K562 (cell line): ENCODE measurements at regions not wholly inside any gene's neighbourhood (a gene's known extent, or its start where the extent isn't known, plus 50 kb on each side); places are given as distances from the start of the nearest gene placed in this dataset.

Source experiments
- ATAC-seq: fragments of 200-7000 bp; cut with Tn5 transposase; 3 replicates; pipeline ENCODE4 v1.9.1; 2020; ENCODE audit warnings: moderate library complexity
- BruUV-seq: library from RNA; stranded (reverse); fragments of 400-500 nt; replicated peaks from 2 replicates; lab custom pipeline; 2021; lab: Mats Ljungman, UMichigan
- CTCF ChIA-PET: fragments of 300-600 bp; formaldehyde crosslinking; extraction: SDS; loops from one replicate; lab custom pipeline; 2021; ENCODE audit warnings: low intra/inter-chr PET ratio; lab: Yijun Ruan, JAX
- POLR2A ChIA-PET: fragments of 300-600, 350-650 bp; sonication (Branson Sonifier 250); formaldehyde crosslinking; extraction: SDS; loops from one replicate; lab custom pipeline; 2021; ENCODE audit warnings: antibody characterized with exemption, inconsistent platforms; lab: Yijun Ruan, JAX
- DNase-seq, 4 experiments: peaks; one replicate each; pipeline versions ENCODE4 v3.0.0 to v3.0.0-alpha.2; 2011 to 2018; ENCODE audit warnings: low spot score in 3 of 4, mixed read lengths in 3 of 4; ENCODE audit errors: extremely low read depth in 1 of 4
- FAIRE-seq: peaks from 2 replicates; lab custom pipeline; 2011; peaks lifted over from hg19 to GRCh38; lab: Jason Lieb, UNC
- H2AFZ ChIP-seq: 2 replicates; pipeline ENCODE4 v1.6.0; 2011; ENCODE audit warnings: low read depth, low read length, control low read depth, inconsistent platforms
- H3K27ac ChIP-seq: fragments of 200-600 bp; 3 replicates; pipeline ENCODE4 v1.8.0; 2011; ENCODE audit warnings: low read depth, mild to moderate bottlenecking, control low read depth, inconsistent platforms, low read length, moderate library complexity, mixed read lengths; ENCODE audit errors: extremely low read depth
- H3K27me3 ChIP-seq, 2 experiments: fragments of 300-600 bp in 1 of 2; 2 replicates in 1 of 2; 3 replicates in 1 of 2; pipeline versions ENCODE4 v1.6.0 to v1.8.0; 2011; ENCODE audit warnings: inconsistent platforms in 2 of 2, low read length in 2 of 2, mild to moderate bottlenecking in 1 of 2, mixed read lengths in 1 of 2, moderate library complexity in 1 of 2; ENCODE audit not compliant: control insufficient read depth in 2 of 2, insufficient read depth in 2 of 2
- H3K36me3 ChIP-seq: fragments of 300-600 bp; 3 replicates; pipeline ENCODE4 v1.8.0; 2011; ENCODE audit warnings: mild to moderate bottlenecking, low read length, inconsistent platforms; ENCODE audit not compliant: control insufficient read depth, insufficient read depth
- H3K4me1 ChIP-seq, 2 experiments: fragments of 200-600 bp in 1 of 2; replicated peaks in 1 of 2; 2 replicates in 1 of 2; 3 replicates in 1 of 2; pipeline versions ENCODE4 v1.5.1 to v1.8.0; 2011; ENCODE audit warnings: inconsistent platforms in 2 of 2, low read length in 2 of 2, mild to moderate bottlenecking in 1 of 2, mixed read lengths in 1 of 2, moderate library complexity in 1 of 2; ENCODE audit not compliant: control insufficient read depth in 2 of 2, insufficient read depth in 2 of 2
- H3K4me2 ChIP-seq: 2 replicates; pipeline ENCODE4 v1.6.1; 2011; ENCODE audit warnings: low read length, control low read depth, inconsistent platforms, mixed read lengths; ENCODE audit not compliant: insufficient read depth
- H3K4me3 ChIP-seq: fragments of 200-600 bp; sonication (generic), shearing (Covaris generic); 2 replicates; pipeline ENCODE4 v1.5.1; 2016; ENCODE audit warnings: control low read depth, inconsistent platforms
- H3K79me2 ChIP-seq: fragments of 200-600 bp; 3 replicates; pipeline ENCODE4 v1.8.0; 2011; ENCODE audit warnings: low read length, inconsistent platforms; ENCODE audit not compliant: control insufficient read depth, insufficient read depth
- H3K9ac ChIP-seq, 2 experiments: 2 replicates each; pipeline versions ENCODE4 v1.6.0 to v1.6.1; 2011; ENCODE audit warnings: low read depth in 2 of 2, low read length in 2 of 2, control low read depth in 1 of 2, inconsistent platforms in 1 of 2, mild to moderate bottlenecking in 1 of 2, mixed read lengths in 1 of 2; ENCODE audit not compliant: insufficient read depth in 1 of 2
- H3K9me1 ChIP-seq: one replicate; pipeline ENCODE4 v1.6.0; 2011; ENCODE audit warnings: inconsistent platforms, mild to moderate bottlenecking, low read length, moderate library complexity; ENCODE audit not compliant: control insufficient read depth, insufficient read depth
- H3K9me3 ChIP-seq: replicated peaks from 2 replicates; pipeline ENCODE4 v1.5.1; 2011; ENCODE audit warnings: low read depth, low read length, inconsistent platforms; ENCODE audit not compliant: control insufficient read depth, insufficient read depth
- H4K20me1 ChIP-seq: replicated peaks from 2 replicates; pipeline ENCODE4 v1.6.1; 2011; ENCODE audit warnings: low read length, inconsistent platforms, mixed read lengths; ENCODE audit not compliant: control insufficient read depth, insufficient read depth
- BCOR ChIP-seq: fragments of 450-650 bp; IDR thresholded peaks from 2 replicates; pipeline ENCODE4 v1.6.1; 2016
- FOXA3 ChIP-seq, 2 experiments: fragments of 450-650 bp in 1 of 2; sonication (generic) in 1 of 2; formaldehyde crosslinking; IDR thresholded peaks in 1 of 2; conservative IDR thresholded peaks in 1 of 2; 2 replicates each; pipeline versions ENCODE4 v1.4.0 to v1.8.0; 2020 to 2022; ENCODE audit warnings: mild to moderate bottlenecking in 2 of 2, missing genetic modification reagents in 1 of 2
- GTF2E2 ChIP-seq: fragments of 200-800 bp; sonication (Bioruptor generic); IDR thresholded peaks from 2 replicates; pipeline ENCODE4 v1.6.1; 2016; ENCODE audit warnings: missing genetic modification characterization, missing compliant biosample characterization
- KLF1 ChIP-seq: fragments of 450-650 bp; IDR thresholded peaks from 2 replicates; pipeline ENCODE4 v1.6.1; 2016; ENCODE audit warnings: missing genetic modification characterization, missing compliant biosample characterization
- RBFOX2 ChIP-seq: fragments of 200-400 bp; formaldehyde crosslinking; IDR thresholded peaks from 2 replicates; pipeline ENCODE4 v1.6.1; 2017; ENCODE audit warnings: low read depth, mild to moderate bottlenecking, low read length, moderate library complexity
- ZNF408 ChIP-seq: fragments of 250-450 bp; sonication (Bioruptor Pico); IDR thresholded peaks from 2 replicates; pipeline ENCODE4 v1.4.0; 2020; ENCODE audit warnings: low read depth, mild to moderate bottlenecking, moderate library complexity
- ZNF639 ChIP-seq, 2 experiments: fragments of 200-800 bp in 1 of 2; sonication (Bioruptor generic) in 1 of 2; sonication (generic) in 1 of 2; formaldehyde crosslinking in 1 of 2; IDR thresholded peaks in 1 of 2; conservative IDR thresholded peaks in 1 of 2; 2 replicates each; pipeline versions ENCODE4 v1.5.0 to v1.6.1; 2016 to 2020; ENCODE audit warnings: missing compliant biosample characterization in 1 of 2, missing genetic modification characterization in 1 of 2, missing genetic modification reagents in 1 of 2
- WGBS: fragments of 100-300 bp; shearing (Covaris generic); methylation state at CpG from one replicate; pipeline ENCODE4 v1.1.6; 2016; ENCODE audit warnings: low coverage, mixed read lengths; ENCODE audit not compliant: insufficient coverage; ENCODE audit errors: missing lambda C conversion rate; 5-methylcytosine and 5-hydroxymethylcytosine counted together
- in situ Hi-C: fragments of 300-500 bp; cut with MboI; formaldehyde crosslinking; loops from 4 replicates; pipeline ENCODE4 v1.15.0; 2018; ENCODE audit warnings: inconsistent platforms, mixed read lengths
- intact Hi-C: fragments of 100-400 bp; cut with micrococcal nuclease; formaldehyde crosslinking; loops from 2 replicates; pipeline ENCODE4 v1.14.2; 2022
- TF ChIP-seq, protein P1 (sequence below): fragments of 250-450 bp; sonication (Bioruptor Pico); IDR thresholded peaks from 2 replicates; pipeline ENCODE4 v1.8.0; 2022; ENCODE audit warnings: moderate library complexity, mild to moderate bottlenecking, inconsistent platforms
- TF ChIP-seq, protein P2 (sequence below): fragments of 250-450 bp; sonication (Bioruptor Pico); IDR thresholded peaks from 2 replicates; pipeline ENCODE4 v1.8.0; 2021; ENCODE audit warnings: moderate library complexity, mild to moderate bottlenecking, inconsistent platforms
- TF ChIP-seq, protein P3 (sequence below): fragments of 250-450 bp; sonication (Bioruptor Pico); IDR thresholded peaks from 2 replicates; pipeline ENCODE4 v1.8.0; 2021; ENCODE audit warnings: borderline replicate concordance, mild to moderate bottlenecking, moderate library complexity; ENCODE audit not compliant: poor library complexity, severe bottlenecking
- TF ChIP-seq, protein P4 (sequence below), 2 experiments: fragments of 450-650 bp; IDR thresholded peaks; 2 replicates each; pipeline ENCODE4 v1.6.1; 2016
- TF ChIP-seq, protein P5 (sequence below): fragments of 250-450 bp; sonication (Bioruptor Pico); IDR thresholded peaks from 2 replicates; pipeline ENCODE4 v1.4.0; 2020; ENCODE audit warnings: mild to moderate bottlenecking, moderate library complexity, borderline replicate concordance

- no TSS peak for BruUV-seq
- H3K9me3 ChIP-seq: no peaks in the 10 kb centered on the region
- ATAC-seq: no peak
- H4K20me1 ChIP-seq: no peaks in the 10 kb centered on the region
- H3K9ac ChIP-seq: no peak overlapping the region
- H3K9me1 ChIP-seq: no peaks in the 10 kb centered on the region
- no peaks in the 10 kb centered on the region for H3K27me3 ChIP-seq
- peaks cover 0 to 6% of the 10 kb centered on the region in 2 experiments; a peak in 1 of 5 replicates for H3K4me1 ChIP-seq
- in situ Hi-C loops: no loop called here
- H3K79me2 ChIP-seq: no peaks in the 10 kb centered on the region
- no peaks in the 10 kb centered on the region for H3K36me3 ChIP-seq
- no peak overlapping the region for H2AFZ ChIP-seq
- FAIRE-seq: no peak
- POLR2A ChIA-PET: no interaction called here
- DNase-seq: no peak
- H3K4me2 ChIP-seq: no peak overlapping the region
- CTCF ChIA-PET: no interaction called here
- intact Hi-C loops: no loop called here
- H3K4me3 ChIP-seq: no peak overlapping the region
- WGBS: 58% methylated on average over 3 of the region's 3 CpGs
- no peak overlapping the region for H3K27ac ChIP-seq
- TF ChIP-seq FOXA3 (CRISPR knock-in tag; conservative IDR thresholded peaks at IDR 0.05 in 1 of 2, IDR thresholded peaks at IDR 0.05 in 1 of 2) (no peak), KLF1 (tag) (no peak), RBFOX2 (no peak), GTF2E2 (tag) (no peak), BCOR (no peak), ZNF408 (CRISPR knock-in tag) (no peak), ZNF639 (CRISPR knock-in tag; conservative IDR thresholded peaks at IDR 0.05 in 1 of 2, IDR thresholded peaks at IDR 0.05 in 1 of 2) (no peak)
- TF ChIP-seq, protein P1, sequence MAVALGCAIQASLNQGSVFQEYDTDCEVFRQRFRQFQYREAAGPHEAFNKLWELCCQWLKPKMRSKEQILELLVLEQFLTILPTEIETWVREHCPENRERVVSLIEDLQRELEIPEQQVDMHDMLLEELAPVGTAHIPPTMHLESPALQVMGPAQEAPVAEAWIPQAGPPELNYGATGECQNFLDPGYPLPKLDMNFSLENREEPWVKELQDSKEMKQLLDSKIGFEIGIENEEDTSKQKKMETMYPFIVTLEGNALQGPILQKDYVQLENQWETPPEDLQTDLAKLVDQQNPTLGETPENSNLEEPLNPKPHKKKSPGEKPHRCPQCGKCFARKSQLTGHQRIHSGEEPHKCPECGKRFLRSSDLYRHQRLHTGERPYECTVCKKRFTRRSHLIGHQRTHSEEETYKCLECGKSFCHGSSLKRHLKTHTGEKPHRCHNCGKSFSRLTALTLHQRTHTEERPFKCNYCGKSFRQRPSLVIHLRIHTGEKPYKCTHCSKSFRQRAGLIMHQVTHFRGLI (CRISPR knock-in tag): no peak
- TF ChIP-seq, protein P2, sequence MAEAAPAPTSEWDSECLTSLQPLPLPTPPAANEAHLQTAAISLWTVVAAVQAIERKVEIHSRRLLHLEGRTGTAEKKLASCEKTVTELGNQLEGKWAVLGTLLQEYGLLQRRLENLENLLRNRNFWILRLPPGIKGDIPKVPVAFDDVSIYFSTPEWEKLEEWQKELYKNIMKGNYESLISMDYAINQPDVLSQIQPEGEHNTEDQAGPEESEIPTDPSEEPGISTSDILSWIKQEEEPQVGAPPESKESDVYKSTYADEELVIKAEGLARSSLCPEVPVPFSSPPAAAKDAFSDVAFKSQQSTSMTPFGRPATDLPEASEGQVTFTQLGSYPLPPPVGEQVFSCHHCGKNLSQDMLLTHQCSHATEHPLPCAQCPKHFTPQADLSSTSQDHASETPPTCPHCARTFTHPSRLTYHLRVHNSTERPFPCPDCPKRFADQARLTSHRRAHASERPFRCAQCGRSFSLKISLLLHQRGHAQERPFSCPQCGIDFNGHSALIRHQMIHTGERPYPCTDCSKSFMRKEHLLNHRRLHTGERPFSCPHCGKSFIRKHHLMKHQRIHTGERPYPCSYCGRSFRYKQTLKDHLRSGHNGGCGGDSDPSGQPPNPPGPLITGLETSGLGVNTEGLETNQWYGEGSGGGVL: no peak
- TF ChIP-seq, protein P3, sequence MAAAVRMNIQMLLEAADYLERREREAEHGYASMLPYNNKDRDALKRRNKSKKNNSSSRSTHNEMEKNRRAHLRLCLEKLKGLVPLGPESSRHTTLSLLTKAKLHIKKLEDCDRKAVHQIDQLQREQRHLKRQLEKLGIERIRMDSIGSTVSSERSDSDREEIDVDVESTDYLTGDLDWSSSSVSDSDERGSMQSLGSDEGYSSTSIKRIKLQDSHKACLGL (CRISPR knock-in tag): no peak
- TF ChIP-seq, protein P4, sequence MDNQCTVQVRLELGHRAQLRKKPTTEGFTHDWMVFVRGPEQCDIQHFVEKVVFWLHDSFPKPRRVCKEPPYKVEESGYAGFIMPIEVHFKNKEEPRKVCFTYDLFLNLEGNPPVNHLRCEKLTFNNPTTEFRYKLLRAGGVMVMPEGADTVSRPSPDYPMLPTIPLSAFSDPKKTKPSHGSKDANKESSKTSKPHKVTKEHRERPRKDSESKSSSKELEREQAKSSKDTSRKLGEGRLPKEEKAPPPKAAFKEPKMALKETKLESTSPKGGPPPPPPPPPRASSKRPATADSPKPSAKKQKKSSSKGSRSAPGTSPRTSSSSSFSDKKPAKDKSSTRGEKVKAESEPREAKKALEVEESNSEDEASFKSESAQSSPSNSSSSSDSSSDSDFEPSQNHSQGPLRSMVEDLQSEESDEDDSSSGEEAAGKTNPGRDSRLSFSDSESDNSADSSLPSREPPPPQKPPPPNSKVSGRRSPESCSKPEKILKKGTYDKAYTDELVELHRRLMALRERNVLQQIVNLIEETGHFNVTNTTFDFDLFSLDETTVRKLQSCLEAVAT (IDR thresholded peaks at IDR 0.05): no peak
- TF ChIP-seq, protein P5, sequence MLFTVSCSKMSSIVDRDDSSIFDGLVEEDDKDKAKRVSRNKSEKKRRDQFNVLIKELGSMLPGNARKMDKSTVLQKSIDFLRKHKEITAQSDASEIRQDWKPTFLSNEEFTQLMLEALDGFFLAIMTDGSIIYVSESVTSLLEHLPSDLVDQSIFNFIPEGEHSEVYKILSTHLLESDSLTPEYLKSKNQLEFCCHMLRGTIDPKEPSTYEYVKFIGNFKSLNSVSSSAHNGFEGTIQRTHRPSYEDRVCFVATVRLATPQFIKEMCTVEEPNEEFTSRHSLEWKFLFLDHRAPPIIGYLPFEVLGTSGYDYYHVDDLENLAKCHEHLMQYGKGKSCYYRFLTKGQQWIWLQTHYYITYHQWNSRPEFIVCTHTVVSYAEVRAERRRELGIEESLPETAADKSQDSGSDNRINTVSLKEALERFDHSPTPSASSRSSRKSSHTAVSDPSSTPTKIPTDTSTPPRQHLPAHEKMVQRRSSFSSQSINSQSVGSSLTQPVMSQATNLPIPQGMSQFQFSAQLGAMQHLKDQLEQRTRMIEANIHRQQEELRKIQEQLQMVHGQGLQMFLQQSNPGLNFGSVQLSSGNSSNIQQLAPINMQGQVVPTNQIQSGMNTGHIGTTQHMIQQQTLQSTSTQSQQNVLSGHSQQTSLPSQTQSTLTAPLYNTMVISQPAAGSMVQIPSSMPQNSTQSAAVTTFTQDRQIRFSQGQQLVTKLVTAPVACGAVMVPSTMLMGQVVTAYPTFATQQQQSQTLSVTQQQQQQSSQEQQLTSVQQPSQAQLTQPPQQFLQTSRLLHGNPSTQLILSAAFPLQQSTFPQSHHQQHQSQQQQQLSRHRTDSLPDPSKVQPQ (CRISPR knock-in tag): no peak
Measured at GRCh38 chr1:101100674-101101073, 75.1 kb upstream of the DPH5 start.
